SU-DHL-6 (cell line): ENCODE measurements at regions not wholly inside any gene's neighbourhood (a gene's known extent, or its start where the extent isn't known, plus 50 kb on each side); places are given as distances from the start of the nearest gene placed in this dataset.
"Not testable (repeated sequence)": the region's sequence is repeated elsewhere in the genome, so short reads cannot be mapped to it uniquely, and the experiment has no call there.

Source experiments
- H2AFZ ChIP-seq: fragments of 200-600 bp; sonication (generic); 2 replicates; pipeline ENCODE4 v1.6.1; 2014; ENCODE audit warnings: low read depth, mild to moderate bottlenecking, moderate library complexity, mixed read lengths, antibody characterized with exemption, low read length; ENCODE audit not compliant: severe bottlenecking
- H3F3A ChIP-seq: fragments of 200-600 bp; shearing (Covaris generic); 2 replicates; pipeline ENCODE4 v1.6.0; 2016; ENCODE audit warnings: antibody characterized with exemption, mild to moderate bottlenecking; ENCODE audit not compliant: insufficient read depth
- H3K27ac ChIP-seq: fragments of 200-600 bp; sonication (generic); 2 replicates; pipeline ENCODE4 v1.5.1; 2016; ENCODE audit warnings: low read depth, mild to moderate bottlenecking, low read length, moderate library complexity, mixed read lengths
- H3K27me3 ChIP-seq: fragments of 200-600 bp; sonication (generic), shearing (Covaris generic); 2 replicates; pipeline ENCODE4 v1.6.0; 2014; ENCODE audit warnings: mild to moderate bottlenecking, low read length
- H3K36me3 ChIP-seq: fragments of 200-600 bp; sonication (generic); 2 replicates; pipeline ENCODE4 v1.6.1; 2014; ENCODE audit warnings: mild to moderate bottlenecking, low read length, mixed read lengths
- H3K4me2 ChIP-seq: fragments of 300-600, 200-600 bp; shearing (Covaris generic), sonication (generic); 2 replicates; pipeline ENCODE4 v1.6.0; 2014; ENCODE audit warnings: low read length, low read depth, mild to moderate bottlenecking; ENCODE audit not compliant: poor library complexity, severe bottlenecking
- H3K4me3 ChIP-seq: fragments of 200-600 bp; sonication (generic); 2 replicates; pipeline ENCODE4 v1.5.1; 2014; ENCODE audit warnings: antibody characterized with exemption, low read length, mild to moderate bottlenecking, mixed read lengths; ENCODE audit not compliant: insufficient read depth, poor library complexity, severe bottlenecking
- H3K79me2 ChIP-seq: fragments of 200-600 bp; sonication (generic); 2 replicates; pipeline ENCODE4 v1.6.1; 2014; ENCODE audit warnings: mild to moderate bottlenecking, low read length, moderate library complexity; ENCODE audit not compliant: insufficient read depth
- H3K9ac ChIP-seq: fragments of 200-600 bp; sonication (generic); 2 replicates; pipeline ENCODE4 v1.7.0; 2014; ENCODE audit warnings: mild to moderate bottlenecking, low read length
- H3K9me2 ChIP-seq: fragments of 200-600 bp; sonication (generic); replicated peaks from 2 replicates; pipeline ENCODE4 v1.6.1; 2014; ENCODE audit warnings: low read length; ENCODE audit not compliant: insufficient read depth
- H3K9me3 ChIP-seq: fragments of 200-600 bp; sonication (generic); 2 replicates; pipeline ENCODE4 v1.6.1; 2014; ENCODE audit warnings: low read length, mixed read lengths; ENCODE audit not compliant: insufficient read depth
- H4K20me1 ChIP-seq: fragments of 200-600 bp; sonication (generic); 2 replicates; pipeline ENCODE4 v1.6.1; 2014; ENCODE audit warnings: low read depth, mild to moderate bottlenecking, antibody characterized with exemption, low read length, moderate library complexity, mixed read lengths
- CTCF ChIP-seq: fragments of 200-600 bp; sonication (generic); IDR thresholded peaks from one replicate; pipeline ENCODE4 v1.5.1; 2017; ENCODE audit warnings: antibody characterized with exemption, mild to moderate bottlenecking, low read length, moderate library complexity; ENCODE audit not compliant: insufficient read depth, poor library complexity, severe bottlenecking
- EZH2phosphoT487 ChIP-seq: fragments of 200-600 bp; sonication (generic), shearing (Covaris generic); conservative IDR thresholded peaks from 2 replicates; pipeline ENCODE4 v1.6.1; 2018; ENCODE audit warnings: mild to moderate bottlenecking, antibody characterized with exemption, low read length, moderate library complexity, mixed read lengths

GRCh38 chr21:14010729-14011128 is 200.0 kb downstream of the LIPI start:
- no peaks in the 10 kb centered on the region for H3K9me3 ChIP-seq
- no peak overlapping the region for H3K4me3 ChIP-seq
- H3K79me2 ChIP-seq, result no peaks in the 10 kb centered on the region
- no peak overlapping the region for H2AFZ ChIP-seq
- TF ChIP-seq CTCF (no peak), EZH2phosphoT487 (no peak)
- no peaks in the 10 kb centered on the region for H3K27me3 ChIP-seq
- no peak overlapping the region for H3K9ac ChIP-seq
- H3K9me2 ChIP-seq, result no peaks in the 10 kb centered on the region
- H3K4me2 ChIP-seq, result no peak overlapping the region
- H3K36me3 ChIP-seq, result no peaks in the 10 kb centered on the region
- no peaks in the 10 kb centered on the region for H3F3A ChIP-seq
- H4K20me1 ChIP-seq, result no peaks in the 10 kb centered on the region
- no peak overlapping the region for H3K27ac ChIP-seq

GRCh38 chr21:14009990-14010389 is 200.8 kb downstream of the LIPI start:
- H4K20me1 ChIP-seq, H2AFZ ChIP-seq, H3F3A ChIP-seq, H3K9me3 ChIP-seq, H3K79me2 ChIP-seq, H3K27me3 ChIP-seq, H3K36me3 ChIP-seq, H3K9me2 ChIP-seq, H3K27ac ChIP-seq, H3K4me2 ChIP-seq, H3K9ac ChIP-seq, H3K4me3 ChIP-seq: not testable (repeated sequence)

DNA sequence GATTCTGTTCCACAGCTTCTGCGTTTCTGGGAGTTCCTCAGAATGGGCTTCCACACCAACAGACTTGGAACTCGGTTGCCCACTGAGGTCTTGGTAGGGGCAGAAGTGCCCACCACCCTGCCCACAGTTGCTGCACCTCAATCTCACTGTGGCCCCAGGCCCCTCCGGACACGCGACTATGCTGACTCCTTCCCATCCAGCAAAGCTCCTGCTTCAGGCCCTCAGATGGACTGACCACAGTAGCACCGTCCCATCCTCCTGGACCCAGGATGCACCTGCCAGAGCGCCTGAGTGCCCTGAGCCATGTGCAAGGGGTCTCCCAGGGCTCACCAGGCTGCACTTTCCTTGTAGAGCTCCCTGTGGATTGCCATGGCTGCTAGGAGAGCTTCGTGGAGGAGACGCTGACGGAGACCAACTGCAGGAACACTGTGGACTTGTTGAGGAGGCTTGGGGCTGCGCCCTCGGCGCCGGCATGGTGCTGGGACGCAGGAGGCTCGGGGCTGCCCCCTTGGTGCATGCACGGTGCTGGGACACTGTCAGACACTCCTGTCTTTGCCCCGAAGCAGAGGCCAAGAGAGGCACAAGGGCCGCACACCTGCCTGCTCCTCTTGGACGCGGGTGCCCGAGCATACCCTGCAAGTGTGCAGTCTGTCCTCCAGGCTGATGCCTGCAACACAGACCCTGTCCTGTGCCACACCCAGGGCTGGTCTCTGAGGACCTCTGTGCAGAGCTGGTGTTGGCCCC is 201.3 kb downstream of the LIPI start:
- H3K4me3 ChIP-seq, result not testable (repeated sequence)

DNA sequence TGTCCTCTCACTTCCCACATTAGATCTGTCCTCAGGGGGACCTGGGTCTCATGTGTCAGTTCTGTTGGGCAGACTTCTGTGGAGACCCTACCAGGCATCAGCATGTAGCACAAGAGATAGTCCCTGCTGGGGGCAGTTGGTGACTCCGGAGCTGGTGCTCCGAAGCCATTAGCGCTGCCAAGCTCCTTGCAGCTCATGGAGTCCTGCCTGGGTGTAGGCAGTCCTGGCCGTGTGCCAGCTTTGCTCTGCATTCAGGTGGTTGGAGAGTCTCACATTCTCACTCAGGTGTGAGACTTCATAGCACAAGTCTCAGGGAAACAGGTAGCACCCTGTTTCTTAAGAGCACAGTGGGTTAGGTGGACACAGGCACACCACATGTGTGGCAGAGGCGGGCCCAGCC is 202.3 kb downstream of the LIPI start:
- not testable (repeated sequence) for H3K36me3 ChIP-seq, H3K4me3 ChIP-seq, H3K9ac ChIP-seq, H3K79me2 ChIP-seq, H2AFZ ChIP-seq, H3K9me2 ChIP-seq, H3K27ac ChIP-seq, H3K4me2 ChIP-seq, H4K20me1 ChIP-seq, H3F3A ChIP-seq, H3K9me3 ChIP-seq, H3K27me3 ChIP-seq

More for the DNA sequence above, 201.3 kb downstream of the LIPI start:
- not testable (repeated sequence) for H3K79me2 ChIP-seq, H3K36me3 ChIP-seq, H2AFZ ChIP-seq, H4K20me1 ChIP-seq, H3K27ac ChIP-seq, H3K9ac ChIP-seq, H3K9me3 ChIP-seq, H3K27me3 ChIP-seq, H3K4me2 ChIP-seq, H3K9me2 ChIP-seq, H3F3A ChIP-seq

GRCh38 chr21:14008006-14008405 is 202.7 kb downstream of the LIPI start:
- H3K36me3 ChIP-seq, H3K9me2 ChIP-seq, H3K9me3 ChIP-seq, H2AFZ ChIP-seq, H3K79me2 ChIP-seq, H3K4me3 ChIP-seq, H3K27me3 ChIP-seq, H4K20me1 ChIP-seq, H3F3A ChIP-seq, H3K4me2 ChIP-seq, H3K27ac ChIP-seq, H3K9ac ChIP-seq: not testable (repeated sequence)

DNA sequence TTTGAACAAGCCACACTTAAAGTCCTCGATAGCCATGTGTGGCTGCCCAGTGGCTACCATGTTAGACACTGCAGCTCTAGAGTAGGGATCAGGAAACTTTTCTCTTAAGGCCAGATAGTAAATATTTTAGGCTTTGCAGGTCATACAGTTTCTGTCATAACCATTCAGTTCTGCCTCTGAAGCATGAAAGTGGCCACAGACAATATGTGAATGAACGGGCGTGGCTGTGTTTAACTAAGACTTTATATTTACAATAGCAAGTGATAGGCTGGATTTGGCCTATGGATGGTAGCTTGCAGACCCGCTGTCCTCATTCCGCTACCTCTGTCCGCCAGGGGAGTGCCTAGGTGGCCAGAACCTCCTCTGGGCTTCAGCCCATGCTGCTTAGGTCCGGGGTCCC is 204.6 kb downstream of the LIPI start:
- H3K9me3 ChIP-seq, H4K20me1 ChIP-seq, H3K36me3 ChIP-seq, H3K4me2 ChIP-seq, H3F3A ChIP-seq, H2AFZ ChIP-seq, H3K27me3 ChIP-seq, H3K27ac ChIP-seq, H3K4me3 ChIP-seq, H3K79me2 ChIP-seq, H3K9me2 ChIP-seq, H3K9ac ChIP-seq: not testable (repeated sequence)

DNA sequence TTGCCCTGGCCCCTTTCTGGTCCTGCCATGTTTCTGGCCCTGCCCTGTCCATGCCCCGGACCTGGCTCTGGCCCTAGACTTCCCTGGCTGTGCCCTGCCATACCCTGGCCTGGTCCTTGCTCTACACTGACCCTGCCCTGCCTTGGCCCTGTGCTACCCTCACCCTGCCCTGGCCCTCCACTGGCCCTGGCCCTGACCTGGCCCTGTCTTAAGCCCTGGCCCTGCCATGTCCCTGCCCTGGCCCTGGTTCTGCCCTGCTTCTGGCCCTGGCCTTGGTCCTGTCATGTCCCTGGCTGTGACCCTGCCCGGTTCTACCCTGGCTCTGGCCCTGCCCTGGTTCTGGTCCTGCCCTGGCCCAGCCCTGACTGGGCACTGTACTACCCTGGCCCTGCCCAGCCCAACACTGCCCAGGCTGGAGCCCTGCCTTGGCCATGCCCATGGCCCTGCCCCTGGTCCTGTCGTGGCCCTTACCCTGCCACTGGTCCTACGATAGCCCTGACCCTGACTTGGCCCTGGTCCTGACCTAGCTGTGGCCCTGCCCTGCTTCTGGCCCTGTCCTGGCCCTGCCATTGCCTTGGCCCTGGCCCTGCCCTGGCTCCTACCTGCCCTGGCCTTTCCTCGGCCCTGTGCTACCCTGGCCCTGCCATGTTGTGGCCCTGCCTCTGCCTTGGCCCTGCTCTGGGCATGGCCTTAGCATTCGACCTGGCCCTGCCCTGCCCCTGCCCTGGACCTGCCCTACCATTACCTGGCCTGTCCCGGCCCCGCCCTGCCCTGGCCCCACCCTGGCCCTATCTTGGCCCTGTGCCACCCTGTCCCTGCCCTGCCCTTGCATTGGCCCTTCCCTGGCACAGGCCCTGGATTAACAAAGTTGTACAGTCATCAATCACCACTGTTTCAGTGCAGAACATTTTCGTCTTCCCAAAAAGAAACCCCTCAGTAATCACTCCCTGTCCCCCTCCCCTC is 223.5 kb downstream of the LIPI start:
- H3K36me3 ChIP-seq, H3K79me2 ChIP-seq, H3K4me3 ChIP-seq: not testable (repeated sequence)

More for the DNA sequence above, 223.5 kb downstream of the LIPI start:
- H2AFZ ChIP-seq, H4K20me1 ChIP-seq, H3K4me2 ChIP-seq, H3F3A ChIP-seq, H3K9ac ChIP-seq, H3K9me3 ChIP-seq, H3K27me3 ChIP-seq, H3K27ac ChIP-seq, H3K9me2 ChIP-seq: not testable (repeated sequence)
